Endothelial cell (in vitro differentiated cells): ENCODE measurements at regions not wholly inside any gene's neighbourhood (a gene's known extent, or its start where the extent isn't known, plus 50 kb on each side); places are given as distances from the start of the nearest gene placed in this dataset.

Experiments
- DNase-seq: peaks from one replicate; pipeline ENCODE4 v3.0.0; 2021; ENCODE audit warnings: low spot score
- H3K27ac Mint-ChIP-seq: one replicate; pipeline ENCODE4 v1.8.0; 2021; ENCODE audit warnings: mixed read lengths, inconsistent platforms; ENCODE audit not compliant: unreplicated experiment
- H3K27me3 Mint-ChIP-seq: one replicate; pipeline ENCODE4 v1.8.0; 2021; ENCODE audit warnings: mild to moderate bottlenecking, moderate library complexity, mixed read lengths, inconsistent platforms; ENCODE audit not compliant: unreplicated experiment
- H3K36me3 Mint-ChIP-seq: one replicate; pipeline ENCODE4 v1.8.0; 2021; ENCODE audit warnings: mild to moderate bottlenecking, low read depth, mixed read lengths, inconsistent platforms; ENCODE audit not compliant: unreplicated experiment
- H3K4me1 Mint-ChIP-seq: one replicate; pipeline ENCODE4 v1.8.0; 2021; ENCODE audit warnings: mild to moderate bottlenecking, mixed read lengths, inconsistent platforms; ENCODE audit not compliant: unreplicated experiment
- H3K4me3 Mint-ChIP-seq: one replicate; pipeline ENCODE4 v1.8.0; 2021; ENCODE audit warnings: mild to moderate bottlenecking, mixed read lengths, inconsistent platforms; ENCODE audit not compliant: unreplicated experiment
- H3K9me3 Mint-ChIP-seq: one replicate; pipeline ENCODE4 v1.8.0; 2021; ENCODE audit warnings: mixed read lengths, inconsistent platforms; ENCODE audit not compliant: unreplicated experiment
- TF ChIP-seq, protein P1 (sequence below): fragments of 200-600 bp; sonication (generic); IDR thresholded peaks from one replicate; pipeline ENCODE4 v1.5.0; 2021; ENCODE audit warnings: antibody characterized with exemption; ENCODE audit not compliant: unreplicated experiment

DNA sequence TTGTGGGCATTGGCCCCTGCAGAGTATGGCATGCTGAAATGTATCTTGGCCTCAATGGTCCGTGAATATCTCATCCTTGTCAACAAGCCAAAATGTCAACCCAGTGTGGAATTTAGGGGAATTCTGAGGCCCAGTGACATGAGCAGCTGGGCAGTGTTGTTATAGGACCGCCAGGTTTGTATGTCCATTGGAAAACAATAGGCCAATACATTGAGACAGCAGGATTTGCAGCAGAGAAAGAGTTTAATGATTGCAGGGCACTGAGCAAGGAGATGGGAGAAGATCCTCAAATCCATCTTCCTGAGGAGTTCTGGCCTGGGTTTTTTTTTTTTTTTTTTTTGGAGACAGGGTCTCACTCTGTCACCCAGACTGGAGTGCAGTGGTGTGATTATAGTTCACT lies 95.7 kb upstream of the BAIAP2L1 start:
- no peak for DNase-seq
- H3K27ac Mint-ChIP-seq: no peak overlapping the region
- H3K36me3 Mint-ChIP-seq: peaks cover 4% of the 10 kb centered on the region
- TF ChIP-seq, protein P1, sequence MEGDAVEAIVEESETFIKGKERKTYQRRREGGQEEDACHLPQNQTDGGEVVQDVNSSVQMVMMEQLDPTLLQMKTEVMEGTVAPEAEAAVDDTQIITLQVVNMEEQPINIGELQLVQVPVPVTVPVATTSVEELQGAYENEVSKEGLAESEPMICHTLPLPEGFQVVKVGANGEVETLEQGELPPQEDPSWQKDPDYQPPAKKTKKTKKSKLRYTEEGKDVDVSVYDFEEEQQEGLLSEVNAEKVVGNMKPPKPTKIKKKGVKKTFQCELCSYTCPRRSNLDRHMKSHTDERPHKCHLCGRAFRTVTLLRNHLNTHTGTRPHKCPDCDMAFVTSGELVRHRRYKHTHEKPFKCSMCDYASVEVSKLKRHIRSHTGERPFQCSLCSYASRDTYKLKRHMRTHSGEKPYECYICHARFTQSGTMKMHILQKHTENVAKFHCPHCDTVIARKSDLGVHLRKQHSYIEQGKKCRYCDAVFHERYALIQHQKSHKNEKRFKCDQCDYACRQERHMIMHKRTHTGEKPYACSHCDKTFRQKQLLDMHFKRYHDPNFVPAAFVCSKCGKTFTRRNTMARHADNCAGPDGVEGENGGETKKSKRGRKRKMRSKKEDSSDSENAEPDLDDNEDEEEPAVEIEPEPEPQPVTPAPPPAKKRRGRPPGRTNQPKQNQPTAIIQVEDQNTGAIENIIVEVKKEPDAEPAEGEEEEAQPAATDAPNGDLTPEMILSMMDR: no peak
- H3K4me1 Mint-ChIP-seq: no peaks in the 10 kb centered on the region
- no peaks in the 10 kb centered on the region for H3K9me3 Mint-ChIP-seq
- peaks cover 7% of the 10 kb centered on the region for H3K27me3 Mint-ChIP-seq
- no peak overlapping the region for H3K4me3 Mint-ChIP-seq

DNA sequence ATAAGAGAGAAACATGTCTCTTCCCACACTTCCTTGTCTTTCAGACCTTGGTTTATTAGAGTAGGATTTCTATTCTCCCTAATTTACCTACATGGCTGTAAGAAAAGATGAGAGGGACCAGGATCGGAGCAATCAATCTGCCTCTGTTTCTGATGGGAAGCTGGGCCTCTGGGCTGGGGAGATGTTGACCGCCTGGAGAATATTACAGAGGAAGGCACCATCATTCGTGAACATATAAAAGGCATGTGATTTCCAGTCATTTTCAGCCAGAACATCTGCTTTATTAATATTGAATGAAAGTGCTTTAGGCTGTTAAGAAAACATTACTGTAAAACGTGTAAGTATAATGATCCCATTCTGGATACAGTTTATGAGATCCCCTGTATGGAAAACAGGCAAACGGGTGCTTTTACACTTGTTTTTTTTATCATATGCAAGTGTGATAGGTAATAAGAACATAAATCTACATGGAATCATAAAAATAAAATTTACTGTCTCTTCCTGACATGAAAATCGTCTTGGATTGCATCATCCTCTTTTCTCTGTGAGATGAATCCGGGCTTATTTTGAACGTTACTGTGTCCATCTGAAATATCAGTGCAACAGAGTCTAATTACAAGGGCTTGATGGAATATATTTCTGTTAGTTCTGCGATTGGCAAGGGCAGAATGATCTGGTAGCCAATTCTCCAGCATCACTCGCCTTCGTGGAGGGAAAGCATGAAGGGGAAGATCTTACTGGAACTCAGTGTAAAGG lies 94.5 kb upstream of the BAIAP2L1 start:
- peaks cover 7% of the 10 kb centered on the region for H3K27me3 Mint-ChIP-seq
- DNase-seq: no peak
- no peak overlapping the region for H3K4me3 Mint-ChIP-seq
- H3K9me3 Mint-ChIP-seq: no peaks in the 10 kb centered on the region
- H3K4me1 Mint-ChIP-seq: no peaks in the 10 kb centered on the region
- H3K27ac Mint-ChIP-seq: no peak overlapping the region
- TF ChIP-seq, protein P1: no peak
- peaks cover 4% of the 10 kb centered on the region for H3K36me3 Mint-ChIP-seq

DNA sequence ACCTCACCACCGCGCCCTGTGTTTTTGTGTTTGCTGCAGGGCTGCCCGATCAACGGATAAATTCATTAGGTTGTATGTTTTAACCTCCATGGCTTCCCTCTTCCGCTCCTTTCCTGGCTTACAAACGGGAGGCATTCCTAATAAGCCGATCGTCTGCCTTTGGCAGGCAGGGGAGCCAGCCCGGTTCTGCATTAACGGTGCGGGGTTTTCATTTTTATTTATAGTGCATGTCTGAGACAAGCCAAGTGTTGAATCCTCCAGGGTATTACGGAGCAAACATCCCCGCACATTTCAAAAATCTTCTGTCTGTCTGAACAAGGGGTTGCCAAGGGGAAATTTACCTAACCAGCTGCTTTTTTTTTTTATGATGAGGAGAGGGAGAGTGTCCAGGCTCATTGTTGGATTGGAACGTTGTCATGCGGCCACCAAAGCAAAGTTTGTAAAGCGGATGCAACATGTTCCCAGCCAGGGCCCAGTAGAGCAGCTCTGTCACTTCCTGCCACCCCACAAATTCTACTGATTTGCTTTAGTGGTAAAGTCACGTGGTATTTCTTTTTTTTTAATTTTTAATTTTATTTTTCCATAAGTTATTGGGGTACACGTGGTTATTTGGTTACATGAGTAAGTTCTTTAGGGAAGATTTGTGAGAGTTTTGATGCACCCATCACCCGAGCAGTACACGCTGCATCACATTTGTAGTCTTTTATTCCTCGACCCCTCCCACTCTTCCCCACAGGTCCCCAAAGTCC lies 92.3 kb upstream of the BAIAP2L1 start:
- TF ChIP-seq, protein P1: no peak
- Mint-ChIP-seq H3K4me1 (no peaks in the 10 kb centered on the region), H3K36me3 (peaks cover 4% of the 10 kb centered on the region), H3K27ac (no peak overlapping the region), H3K4me3 (no peak overlapping the region), H3K27me3 (peaks cover 3% of the 10 kb centered on the region), H3K9me3 (no peaks in the 10 kb centered on the region)
- no peak for DNase-seq

DNA sequence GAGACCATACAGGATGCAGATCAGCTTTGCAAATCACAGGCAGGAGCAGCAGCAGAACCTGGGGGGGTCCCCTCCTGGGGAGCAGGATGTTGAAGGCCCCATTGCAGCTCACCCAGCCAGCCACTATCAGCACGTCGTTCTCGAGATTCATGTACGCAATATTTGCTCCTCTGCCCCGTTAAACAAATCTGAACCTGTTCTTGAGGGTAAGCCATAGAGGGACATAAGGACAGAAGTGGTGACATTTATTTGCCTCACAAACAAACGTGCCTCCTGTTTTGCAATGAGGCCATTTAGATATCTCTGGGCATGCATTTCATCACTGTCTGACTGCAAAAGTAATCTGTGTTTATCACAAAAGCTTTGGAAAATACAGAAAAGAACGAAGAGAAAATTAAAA lies 87.3 kb upstream of the BAIAP2L1 start:
- DNase-seq: no peak
- Mint-ChIP-seq H3K9me3 (no peaks in the 10 kb centered on the region), H3K27me3 (peaks cover 3% of the 10 kb centered on the region), H3K27ac (no peak overlapping the region), H3K4me1 (peaks cover 2% of the 10 kb centered on the region), H3K4me3 (no peak overlapping the region), H3K36me3 (no peaks in the 10 kb centered on the region)
- TF ChIP-seq, protein P1: no peak
